ENCODE measurements at regions not wholly inside any gene's neighbourhood (a gene's known extent, or its start where the extent isn't known, plus 50 kb on each side); places are given as distances from the start of the nearest gene placed in this dataset.

- no peak for TF ChIP-seq CTCF (conservative IDR thresholded peaks at IDR 0.05; ENCODE audit: low read depth in 2 of 2)
- TF ChIP-seq CREB1 (CRISPR knock-in tag; IDR thresholded peaks at IDR 0.05; ENCODE audit: low read depth) = no peak
- no peak for TF ChIP-seq NANOG (IDR thresholded peaks at IDR 0.05; ENCODE audit: borderline replicate concordance)
- no peak for TF ChIP-seq EZH2phosphoT487 (IDR thresholded peaks at IDR 0.05; ENCODE audit: unreplicated experiment)
Measured at GRCh38 chr15:37581866-37582532, 352.4 kb upstream of the TMCO5A start (continued).

GRCh38 chr15:37582852-37583251 lies 351.6 kb upstream of the TMCO5A start:
- H3K4me3 ChIP-seq = no peak overlapping the region
- ATAC-seq = no peak
- DNase-seq (ENCODE audit: low spot score) = no peak
- H3K27ac Mint-ChIP-seq = no peak overlapping the region
- H3K27ac ChIP-seq (ENCODE audit: low read depth) = no peak overlapping the region
- H3K4me1 ChIP-seq (ENCODE audit: insufficient read depth) = no peaks in the 10 kb centered on the region
- no peaks in the 10 kb centered on the region for H3F3A ChIP-seq (replicated peaks; ENCODE audit: low read depth)
- no peaks in the 10 kb centered on the region for H3K79me2 ChIP-seq (replicated peaks; ENCODE audit: insufficient read depth)
- H3K27me3 Mint-ChIP-seq (ENCODE audit: insufficient read depth, low read depth, poor library complexity) = peaks cover 5% of the 10 kb centered on the region
- peaks cover 12% of the 10 kb centered on the region for H3K36me3 Mint-ChIP-seq (ENCODE audit: low read depth)
- no peak overlapping the region for H2AFZ ChIP-seq
- no peaks in the 10 kb centered on the region for H3K27me3 ChIP-seq (ENCODE audit: insufficient read depth)
- peaks cover 31% of the 10 kb centered on the region for H3K9me3 Mint-ChIP-seq
- peaks cover 8% of the 10 kb centered on the region; the same call in 2 of the 3 replicates for H3K4me1 Mint-ChIP-seq
- no peak overlapping the region for H3K4me2 ChIP-seq
- no peak overlapping the region for H3K4me3 Mint-ChIP-seq
- no peaks in the 10 kb centered on the region for H3K9me2 ChIP-seq (ENCODE audit: insufficient read depth)
- no peaks in the 10 kb centered on the region for H4K20me1 ChIP-seq (replicated peaks; ENCODE audit: insufficient read depth)
- no peaks in the 10 kb centered on the region for H3K36me3 ChIP-seq (ENCODE audit: insufficient read depth)
- TF ChIP-seq STAT1 (IDR thresholded peaks at IDR 0.05; ENCODE audit: unreplicated experiment) (no peak), ETS1 (IDR thresholded peaks at IDR 0.05) (no peak), REST (IDR thresholded peaks at IDR 0.05; ENCODE audit: unreplicated experiment) (no peak), EZH2 (IDR thresholded peaks at IDR 0.05; ENCODE audit: low read depth, unreplicated experiment) (no peak), JUNB (IDR thresholded peaks at IDR 0.05; ENCODE audit: unreplicated experiment) (no peak), ZNF331 (CRISPR knock-in tag; IDR thresholded peaks at IDR 0.05; ENCODE audit: low read depth) (no peak), CREB1 (CRISPR knock-in tag; IDR thresholded peaks at IDR 0.05; ENCODE audit: low read depth) (no peak), ZNF114 (CRISPR knock-in tag; IDR thresholded peaks at IDR 0.05) (no peak), POLR2AphosphoS5 (IDR thresholded peaks at IDR 0.05; ENCODE audit: low read depth) (no peak), CTCF (conservative IDR thresholded peaks at IDR 0.05; ENCODE audit: low read depth in 2 of 2) (no peak), NANOG (IDR thresholded peaks at IDR 0.05; ENCODE audit: borderline replicate concordance) (no peak), EZH2phosphoT487 (IDR thresholded peaks at IDR 0.05; ENCODE audit: unreplicated experiment) (no peak)

All from GM23338 (cell line).